ENCODE measurements at regions not wholly inside any gene's neighbourhood (a gene's known extent, or its start where the extent isn't known, plus 50 kb on each side); places are given as distances from the start of the nearest gene placed in this dataset.

GRCh38 chr11:106344394-106344793 lies 266.9 kb downstream of the AASDHPPT start:
- no peak for DNase-seq

- no peak for DNase-seq
Measured at GRCh38 chr11:106344966-106345365, 267.5 kb downstream of the AASDHPPT start.

- no peak for DNase-seq
Measured at GRCh38 chr11:106353031-106353430, 275.6 kb downstream of the AASDHPPT start.

- no peak for DNase-seq
Measured at GRCh38 chr11:106369224-106369623, 291.8 kb downstream of the AASDHPPT start.

- DNase-seq = no peak
Measured at GRCh38 chr11:106378513-106379179, 301.2 kb downstream of the AASDHPPT start.

GRCh38 chr11:106379265-106379664 lies 301.8 kb downstream of the AASDHPPT start:
- DNase-seq = no peak

GRCh38 chr11:106379712-106380111 lies 302.2 kb downstream of the AASDHPPT start:
- DNase-seq = no peak

- no peak for DNase-seq
Measured at GRCh38 chr11:106381895-106382294, 304.4 kb downstream of the AASDHPPT start.

GRCh38 chr11:106384429-106384828 lies 307.0 kb downstream of the AASDHPPT start:
- no peak for DNase-seq

- no peak for DNase-seq
Measured at GRCh38 chr11:106386519-106386918, 309.1 kb downstream of the AASDHPPT start.

GRCh38 chr11:106389101-106389500 lies 311.6 kb downstream of the AASDHPPT start:
- no peak for DNase-seq

- no peak for DNase-seq
Measured at GRCh38 chr11:106390078-106390477, 312.6 kb downstream of the AASDHPPT start.

GRCh38 chr11:106391771-106392420 lies 314.4 kb downstream of the AASDHPPT start:
- DNase-seq = no peak

- no peak for DNase-seq
Measured at GRCh38 chr11:106395716-106396349, 318.4 kb downstream of the AASDHPPT start.

GRCh38 chr11:106397787-106398501 lies 320.5 kb downstream of the AASDHPPT start:
- no peak for DNase-seq

- no peak for DNase-seq
Measured at GRCh38 chr11:106398502-106399075, 321.1 kb downstream of the AASDHPPT start.

GRCh38 chr11:106399076-106399511 lies 321.6 kb downstream of the AASDHPPT start:
- DNase-seq = no peak

- DNase-seq = no peak
Measured at GRCh38 chr11:106399624-106400023, 322.2 kb downstream of the AASDHPPT start.

- DNase-seq = no peak
Measured at GRCh38 chr11:106400949-106401570, 323.6 kb downstream of the AASDHPPT start.

GRCh38 chr11:106403751-106404150 lies 326.3 kb downstream of the AASDHPPT start:
- no peak for DNase-seq

GRCh38 chr11:106409222-106409621 lies 331.8 kb downstream of the AASDHPPT start:
- DNase-seq = no peak

- DNase-seq = no peak
Measured at GRCh38 chr11:106409671-106410070, 332.2 kb downstream of the AASDHPPT start.
